Esophagus squamous epithelium (tissue), 4 donors: ENCODE measurements at regions not wholly inside any gene's neighbourhood (a gene's known extent, or its start where the extent isn't known, plus 50 kb on each side); places are given as distances from the start of the nearest gene placed in this dataset.

Source experiments
- POLR2A ChIP-seq, 4 donors: fragments of 450-650 bp; IDR thresholded peaks; one replicate each; pipeline ENCODE4 v1.6.1; 2017; ENCODE audit warnings: antibody characterized with exemption in 4 of 4, mild to moderate bottlenecking in 4 of 4, moderate library complexity in 3 of 4
- TF ChIP-seq, protein P1 (sequence below), 6 experiments: fragments of 450-650 bp in 4 of 6; fragments of 200-600 bp in 2 of 6; sonication (generic) in 2 of 6; IDR thresholded peaks; one replicate each; pipeline ENCODE4 v1.5.1; 2016 to 2019; ENCODE audit warnings: antibody characterized with exemption in 6 of 6, mild to moderate bottlenecking in 4 of 6, moderate library complexity in 4 of 6

DNA sequence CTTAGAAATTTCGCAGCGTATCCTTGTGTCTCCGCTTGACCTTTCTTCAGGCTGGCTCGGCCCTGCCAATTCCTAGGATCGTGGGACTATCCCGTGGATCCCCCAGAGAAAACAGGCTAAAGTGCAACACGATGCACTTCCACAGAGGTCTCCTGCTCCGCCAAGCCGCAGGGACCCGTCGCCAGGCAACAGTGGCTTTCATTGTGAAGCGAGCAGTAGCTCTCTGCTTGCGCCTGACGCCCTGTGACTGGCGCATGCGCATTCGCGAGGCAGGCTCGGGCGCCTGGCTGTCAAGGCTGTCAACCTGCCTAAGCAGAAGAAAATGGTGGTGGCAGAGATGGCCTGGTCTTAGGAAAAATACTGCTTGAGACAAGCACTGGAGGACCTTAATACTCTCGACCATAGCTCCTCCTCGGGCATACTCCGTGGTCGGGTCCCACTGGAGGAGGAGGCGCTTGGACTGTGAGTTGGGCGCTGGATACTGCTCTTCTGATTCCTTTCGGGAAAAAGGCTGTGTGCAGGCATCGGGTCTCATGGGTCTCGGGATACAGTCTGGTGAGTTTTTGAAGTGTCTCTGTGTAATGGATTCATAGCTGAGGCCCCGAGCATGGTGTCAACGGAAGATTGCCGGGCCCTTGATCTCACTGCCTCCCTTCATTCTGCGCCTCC is 2336.1 kb downstream of the TP53TG3F start:
- TF ChIP-seq, protein P1, sequence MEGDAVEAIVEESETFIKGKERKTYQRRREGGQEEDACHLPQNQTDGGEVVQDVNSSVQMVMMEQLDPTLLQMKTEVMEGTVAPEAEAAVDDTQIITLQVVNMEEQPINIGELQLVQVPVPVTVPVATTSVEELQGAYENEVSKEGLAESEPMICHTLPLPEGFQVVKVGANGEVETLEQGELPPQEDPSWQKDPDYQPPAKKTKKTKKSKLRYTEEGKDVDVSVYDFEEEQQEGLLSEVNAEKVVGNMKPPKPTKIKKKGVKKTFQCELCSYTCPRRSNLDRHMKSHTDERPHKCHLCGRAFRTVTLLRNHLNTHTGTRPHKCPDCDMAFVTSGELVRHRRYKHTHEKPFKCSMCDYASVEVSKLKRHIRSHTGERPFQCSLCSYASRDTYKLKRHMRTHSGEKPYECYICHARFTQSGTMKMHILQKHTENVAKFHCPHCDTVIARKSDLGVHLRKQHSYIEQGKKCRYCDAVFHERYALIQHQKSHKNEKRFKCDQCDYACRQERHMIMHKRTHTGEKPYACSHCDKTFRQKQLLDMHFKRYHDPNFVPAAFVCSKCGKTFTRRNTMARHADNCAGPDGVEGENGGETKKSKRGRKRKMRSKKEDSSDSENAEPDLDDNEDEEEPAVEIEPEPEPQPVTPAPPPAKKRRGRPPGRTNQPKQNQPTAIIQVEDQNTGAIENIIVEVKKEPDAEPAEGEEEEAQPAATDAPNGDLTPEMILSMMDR (IDR thresholded peaks at IDR 0.05) = no peak
- TF ChIP-seq POLR2A (IDR thresholded peaks at IDR 0.05) = no peak
